Ovary (tissue), 7 donors: ENCODE measurements at regions not wholly inside any gene's neighbourhood (a gene's known extent, or its start where the extent isn't known, plus 50 kb on each side); places are given as distances from the start of the nearest gene placed in this dataset.

Experiments used
- DNase-seq, 5 donors: peaks; one replicate each; pipeline ENCODE4 v3.0.0-alpha.2; 2019 to 2020
- H3K27ac ChIP-seq, 2 donors: fragments of 200-600 bp; one replicate each; pipeline versions ENCODE4 v1.5.1 to v1.8.0; 2019 to 2022
- H3K27me3 ChIP-seq: fragments of 200-600 bp; one replicate; pipeline ENCODE4 v1.8.0; 2022
- H3K36me3 ChIP-seq: fragments of 200-600 bp; sonication (generic); one replicate; pipeline ENCODE4 v1.5.1; 2019
- H3K4me1 ChIP-seq: one replicate; pipeline ENCODE4 v1.8.1; 2013; ENCODE audit warnings: mild to moderate bottlenecking, moderate library complexity; ENCODE audit not compliant: insufficient read depth
- H3K4me3 ChIP-seq: fragments of 200-600 bp; sonication (generic); one replicate; pipeline ENCODE4 v1.5.1; 2017
- H3K9me3 ChIP-seq, 2 donors: fragments of 200-600 bp in 1 of 2; sonication (generic) in 1 of 2; one replicate each; pipeline versions ENCODE4 v1.5.1 to v1.8.1; 2013 to 2019; ENCODE audit warnings: mild to moderate bottlenecking in 1 of 2, moderate library complexity in 1 of 2
- CTCF ChIP-seq, 3 donors: fragments of 450-650 bp in 2 of 3; fragments of 200-600 bp in 1 of 3; IDR thresholded peaks; one replicate each; pipeline versions ENCODE4 v1.5.1 to v1.8.0; 2016 to 2022; ENCODE audit warnings: antibody characterized with exemption in 3 of 3, mild to moderate bottlenecking in 1 of 3
- EP300 ChIP-seq: sonication (generic); formaldehyde crosslinking; IDR thresholded peaks from one replicate; pipeline ENCODE4 v1.6.1; 2017; ENCODE audit warnings: antibody characterized with exemption
- POLR2A ChIP-seq: fragments of 450-650 bp; IDR thresholded peaks from one replicate; pipeline ENCODE4 v1.6.1; 2017; ENCODE audit warnings: antibody characterized with exemption, mild to moderate bottlenecking, moderate library complexity
- WGBS, 3 donors: extraction: QIAGEN DNeasy Blood & Tissue Kit in 1 of 3; methylation state at CpG; one replicate each; pipeline versions ENCODE4 v1.1.5 to v1.1.7; 2013 to 2017; 5-methylcytosine and 5-hydroxymethylcytosine counted together
- intact Hi-C, 4 donors: fragments of 100-400 bp; cut with DNase I; formaldehyde crosslinking; loops; one replicate each; pipeline versions ENCODE4 v1.11.0 to v1.15.1; 2022 to 2023
- donor health status: DM: no; HTN: no; CAD: no; lungs with moderate emphysema.
- donor health status: DM: no; HTN: no; CAD: no.
- donor health status: Bipolar disorder and iron deficiency.
- donor health status: DM: no; HTN: no; CAD: no.
- donor health status: DM: yes; HTN: yes; CAD: no.

GRCh38 chr10:113434950-113435349, 117.9 kb upstream of the HABP2 start:
- WGBS, 3 donors: 94 to 99% (median 98%) methylated on average over 2 of the region's 2 CpGs
- H3K4me3 ChIP-seq: no peak overlapping the region
- no peaks in the 10 kb centered on the region for H3K4me1 ChIP-seq
- no peaks in the 10 kb centered on the region for H3K27me3 ChIP-seq
- H3K36me3 ChIP-seq: no peaks in the 10 kb centered on the region
- DNase-seq: no peak
- intact Hi-C loops: no loop called here
- H3K9me3 ChIP-seq: no peaks in the 10 kb centered on the region
- TF ChIP-seq EP300: no peak
- no peak for TF ChIP-seq POLR2A
- no peak for TF ChIP-seq CTCF (IDR thresholded peaks at IDR 0.05)
- no peak overlapping the region for H3K27ac ChIP-seq

GRCh38 chr10:113435881-113436280, 117.0 kb upstream of the HABP2 start:
- no peak for DNase-seq
- 77 to 89% (median 80%) methylated on average over 2 of the region's 2 CpGs for WGBS, 3 donors
- no peaks in the 10 kb centered on the region for H3K4me1 ChIP-seq
- TF ChIP-seq EP300 (no peak), CTCF (IDR thresholded peaks at IDR 0.05) (no peak), POLR2A (no peak)
- no peaks in the 10 kb centered on the region for H3K9me3 ChIP-seq
- no peak overlapping the region for H3K27ac ChIP-seq
- H3K4me3 ChIP-seq: no peak overlapping the region
- intact Hi-C loops: no loop called here
- H3K36me3 ChIP-seq: no peaks in the 10 kb centered on the region
- no peaks in the 10 kb centered on the region for H3K27me3 ChIP-seq

GRCh38 chr10:113436851-113437250, 116.0 kb upstream of the HABP2 start:
- DNase-seq: no peak
- Histone ChIP-seq H3K27ac (no peak overlapping the region), H3K27me3 (no peaks in the 10 kb centered on the region), H3K36me3 (no peaks in the 10 kb centered on the region), H3K9me3 (no peaks in the 10 kb centered on the region), H3K4me1 (no peaks in the 10 kb centered on the region), H3K4me3 (no peak overlapping the region)
- 69 to 76% (median 70%) methylated on average over 4 of the region's 4 CpGs for WGBS, 3 donors
- intact Hi-C loops: no loop called here
- TF ChIP-seq EP300 (no peak), POLR2A (no peak)

GRCh38 chr10:113438652-113439051, 114.2 kb upstream of the HABP2 start:
- WGBS, 3 donors: 85 to 95% (median 87%) methylated on average over 2 of the region's 2 CpGs
- Histone ChIP-seq H3K4me1 (no peaks in the 10 kb centered on the region), H3K27me3 (no peaks in the 10 kb centered on the region), H3K36me3 (no peaks in the 10 kb centered on the region), H3K9me3 (no peaks in the 10 kb centered on the region), H3K27ac (no peak overlapping the region), H3K4me3 (no peak overlapping the region)
- DNase-seq: no peak
- intact Hi-C loops: no loop called here
- TF ChIP-seq CTCF (IDR thresholded peaks at IDR 0.05) (no peak), POLR2A (no peak), EP300 (no peak)

GRCh38 chr10:113441220-113441619, 111.6 kb upstream of the HABP2 start:
- DNase-seq: peak in 2 of 5 donors; percentile 30 to 31
- 72 to 86% (median 76%) methylated on average over 6 of the region's 6 CpGs for WGBS, 3 donors
- TF ChIP-seq EP300 (no peak), POLR2A (no peak), CTCF (IDR thresholded peaks at IDR 0.05) (no peak)
- H3K4me1 ChIP-seq: no peaks in the 10 kb centered on the region
- H3K9me3 ChIP-seq: no peaks in the 10 kb centered on the region
- intact Hi-C loops: no loop called here
- H3K36me3 ChIP-seq: no peaks in the 10 kb centered on the region
- H3K4me3 ChIP-seq: no peak overlapping the region
- no peak overlapping the region for H3K27ac ChIP-seq
- no peaks in the 10 kb centered on the region for H3K27me3 ChIP-seq
